HepG2 (cell line): ENCODE measurements at regions not wholly inside any gene's neighbourhood (a gene's known extent, or its start where the extent isn't known, plus 50 kb on each side); places are given as distances from the start of the nearest gene placed in this dataset.

Source experiments
- ATAC-seq: fragments of 200-7000 bp; cut with Tn5 transposase; 3 replicates; pipeline ENCODE4 v1.9.1; 2020; ENCODE audit warnings: mild to moderate bottlenecking, moderate library complexity
- BruUV-seq: library from RNA; stranded (reverse); fragments of 400-500 nt; replicated peaks from 2 replicates; lab custom pipeline; 2021; lab: Mats Ljungman, UMichigan
- CTCF ChIA-PET: fragments of 300-600 bp; formaldehyde crosslinking; extraction: SDS; loops from one replicate; lab custom pipeline; 2021; ENCODE audit warnings: low total read pairs, inconsistent platforms, low intra/inter-chr PET ratio; lab: Yijun Ruan, JAX
- POLR2A ChIA-PET: fragments of 350-600 bp; sonication (Branson Sonifier 250); formaldehyde crosslinking; loops from one replicate; lab custom pipeline; 2020; ENCODE audit warnings: antibody characterized with exemption, inconsistent platforms; lab: Yijun Ruan, JAX
- DNase-seq: peaks from one replicate; pipeline ENCODE4 v3.0.0-alpha.2; 2015; ENCODE audit warnings: low spot score
- FAIRE-seq: peaks from 3 replicates; lab custom pipeline; 2011; peaks lifted over from hg19 to GRCh38; lab: Jason Lieb, UNC
- H2AFZ ChIP-seq: one replicate; pipeline ENCODE4 v1.6.1; 2011; ENCODE audit warnings: low read length, inconsistent platforms
- H3K27ac ChIP-seq: fragments of 300-600 bp; 3 replicates; pipeline ENCODE4 v1.8.0; 2011; ENCODE audit warnings: mixed run types, mild to moderate bottlenecking, mixed read lengths, low read length, inconsistent platforms; ENCODE audit not compliant: insufficient read depth; ENCODE audit errors: extremely low read length
- H3K27me3 ChIP-seq, 2 experiments: fragments of 200-600 bp in 1 of 2; 2 replicates in 1 of 2; 3 replicates in 1 of 2; pipeline versions ENCODE4 v1.6.0 to v1.8.0; 2011; ENCODE audit warnings: low read length in 2 of 2, mild to moderate bottlenecking in 2 of 2, moderate library complexity in 2 of 2, inconsistent platforms in 1 of 2; ENCODE audit not compliant: insufficient read depth in 2 of 2, control insufficient read depth in 1 of 2
- H3K36me3 ChIP-seq, 2 experiments: fragments of 200-600 bp in 1 of 2; replicated peaks in 1 of 2; 2 replicates in 1 of 2; 3 replicates in 1 of 2; pipeline versions ENCODE4 v1.5.1 to v1.8.0; 2011; ENCODE audit warnings: low read length in 2 of 2, inconsistent platforms in 1 of 2; ENCODE audit not compliant: insufficient read depth in 2 of 2, control insufficient read depth in 1 of 2
- H3K4me1 ChIP-seq: 2 replicates; pipeline ENCODE4 v1.5.1; 2012; ENCODE audit warnings: low read length, inconsistent platforms; ENCODE audit not compliant: insufficient read depth
- H3K4me2 ChIP-seq: 2 replicates; pipeline ENCODE4 v1.6.0; 2011; ENCODE audit warnings: low read depth, low read length, inconsistent platforms
- H3K4me3 ChIP-seq, 3 experiments: fragments of 200-600 bp in 1 of 3; sonication (generic), shearing (Covaris generic) in 1 of 3; replicated peaks in 1 of 3; 2 replicates each; pipeline ENCODE4 v1.5.1; 2011 to 2016; ENCODE audit warnings: low read length in 3 of 3, inconsistent platforms in 2 of 3, low read depth in 2 of 3, mild to moderate bottlenecking in 2 of 3, control low read depth in 1 of 3, mixed read lengths in 1 of 3; ENCODE audit not compliant: insufficient read depth in 1 of 3
- H3K79me2 ChIP-seq: one replicate; pipeline ENCODE4 v1.6.1; 2011; ENCODE audit warnings: low read length, inconsistent platforms; ENCODE audit not compliant: insufficient read depth
- H3K9ac ChIP-seq: 2 replicates; pipeline ENCODE4 v1.6.0; 2011; ENCODE audit warnings: mild to moderate bottlenecking, low read depth, low read length, inconsistent platforms; ENCODE audit not compliant: insufficient read depth
- H3K9me3 ChIP-seq: 2 replicates; pipeline ENCODE4 v1.5.1; 2012; ENCODE audit warnings: mild to moderate bottlenecking, low read length
- H4K20me1 ChIP-seq: 2 replicates; pipeline ENCODE4 v1.6.0; 2011; ENCODE audit warnings: inconsistent platforms, mild to moderate bottlenecking, low read length, moderate library complexity; ENCODE audit not compliant: insufficient read depth
- DMTF1 ChIP-seq: sonication (generic); formaldehyde crosslinking; IDR thresholded peaks from 2 replicates; pipeline ENCODE4 v1.4.0; 2020; ENCODE audit warnings: mild to moderate bottlenecking, missing genetic modification reagents
- EED ChIP-seq: sonication (generic); formaldehyde crosslinking; IDR thresholded peaks from 2 replicates; pipeline ENCODE4 v1.5.0; 2020; ENCODE audit warnings: mild to moderate bottlenecking, missing genetic modification reagents
- KIAA2018 ChIP-seq: sonication (generic); formaldehyde crosslinking; IDR thresholded peaks from 2 replicates; pipeline ENCODE4 v1.5.0; 2020; ENCODE audit warnings: mild to moderate bottlenecking, missing genetic modification reagents, borderline replicate concordance
- MZF1 ChIP-seq: sonication (generic); formaldehyde crosslinking; IDR thresholded peaks from 2 replicates; pipeline ENCODE4 v1.8.1; 2023; ENCODE audit warnings: mild to moderate bottlenecking, missing genetic modification reagents, borderline replicate concordance
- NFKBIZ ChIP-seq: IDR thresholded peaks from 2 replicates; pipeline ENCODE4 v1.6.1; 2018; ENCODE audit warnings: missing genetic modification reagents, missing compliant biosample characterization
- RARA ChIP-seq: IDR thresholded peaks from 2 replicates; pipeline ENCODE4 v1.6.1; 2016; ENCODE audit warnings: missing genetic modification reagents, missing compliant biosample characterization
- TRAFD1 ChIP-seq: sonication (generic); formaldehyde crosslinking; IDR thresholded peaks from 2 replicates; pipeline ENCODE4 v1.5.1; 2020; ENCODE audit warnings: missing genetic modification reagents, mild to moderate bottlenecking, borderline replicate concordance
- ZNF33B ChIP-seq: sonication (generic); formaldehyde crosslinking; IDR thresholded peaks from 2 replicates; pipeline ENCODE4 v1.5.1; 2020; ENCODE audit warnings: mild to moderate bottlenecking, missing genetic modification reagents
- ZNF639 ChIP-seq: conservative IDR thresholded peaks from 2 replicates; pipeline ENCODE4 v1.6.1; 2018; ENCODE audit warnings: missing genetic modification reagents
- ZZZ3 ChIP-seq: sonication (generic); formaldehyde crosslinking; IDR thresholded peaks from 2 replicates; pipeline ENCODE4 v1.4.0; 2020; ENCODE audit warnings: missing genetic modification reagents, mild to moderate bottlenecking, borderline replicate concordance
- WGBS: methylation state at CpG from one replicate; pipeline ENCODE4 v1.1.6; 2017; ENCODE audit warnings: low lambda C conversion rate; 5-methylcytosine and 5-hydroxymethylcytosine counted together
- in situ Hi-C: cut with HindIII; loops from 2 replicates; pipeline ENCODE4 v1.10.0; 2017; ENCODE audit warnings: low pct_unique_long_range_greater_than_20kb; ENCODE audit not compliant: extremely low pct_ligation_motif_present
- intact Hi-C: fragments of 100-400 bp; cut with micrococcal nuclease; formaldehyde crosslinking; loops from one replicate; pipeline ENCODE4 v1.10.0; 2022; ENCODE audit not compliant: unreplicated experiment

GRCh38 chr6:44508646-44509045 lies 121.1 kb downstream of the CDC5L start (continued):
- TF ChIP-seq KIAA2018 (CRISPR knock-in tag) (no peak), ZNF33B (CRISPR knock-in tag) (no peak), MZF1 (CRISPR knock-in tag) (no peak)

- ATAC-seq, result no peak
- Histone ChIP-seq H3K27me3 (peaks cover 0 to 8% of the 10 kb centered on the region in 2 experiments; a peak in 1 of 5 replicates), H4K20me1 (no peaks in the 10 kb centered on the region), H2AFZ (no peak overlapping the region), H3K36me3 (no peaks in the 10 kb centered on the region), H3K9me3 (no peaks in the 10 kb centered on the region), H3K27ac (no peak overlapping the region), H3K4me3 (no peak overlapping the region), H3K9ac (no peak overlapping the region), H3K4me2 (no peak overlapping the region), H3K79me2 (no peaks in the 10 kb centered on the region), H3K4me1 (no peaks in the 10 kb centered on the region)
- intact Hi-C loops (no loop called here), in situ Hi-C loops (no loop called here)
- ChIA-PET POLR2A (no interaction called here), CTCF (no interaction called here)
- WGBS, result 0% methylated on average over 3 of the region's 3 CpGs
- BruUV-seq, result no TSS peak
- no peak for FAIRE-seq
- DNase-seq, result no peak
- TF ChIP-seq EED (CRISPR knock-in tag) (no peak), RARA (CRISPR knock-in tag) (no peak), ZZZ3 (no peak), TRAFD1 (CRISPR knock-in tag) (no peak), DMTF1 (CRISPR knock-in tag) (no peak), ZNF639 (CRISPR knock-in tag) (no peak), NFKBIZ (no peak)
Measured at GRCh38 chr6:44511126-44511525, 123.6 kb downstream of the CDC5L start.
